CD4-positive, alpha-beta memory T cell (primary cell): ENCODE measurements at regions not wholly inside any gene's neighbourhood (a gene's known extent, or its start where the extent isn't known, plus 50 kb on each side); places are given as distances from the start of the nearest gene placed in this dataset.

Source experiments
- CTCF ChIA-PET: fragments of 350-600 bp; sonication (Branson Sonifier 250); formaldehyde crosslinking; loops from one replicate; lab custom pipeline; 2021; ENCODE audit warnings: inconsistent platforms; ENCODE audit not compliant: partially characterized antibody; lab: Charles Lee
- POLR2A ChIA-PET: fragments of 350-600 bp; sonication (Branson Sonifier 250); formaldehyde crosslinking; loops from one replicate; lab custom pipeline; 2021; ENCODE audit not compliant: partially characterized antibody; lab: Charles Lee
- DNase-seq, 5 donors: peaks; one replicate each; pipeline versions ENCODE4 v3.0.0 to v3.0.0-alpha.2; 2020 to 2022; ENCODE audit warnings: mixed read lengths in 1 of 5
- H3K27ac ChIP-seq: one replicate; pipeline ENCODE4 v1.7.0; 2013; ENCODE audit warnings: low read depth, low read length
- H3K27me3 ChIP-seq: 2 replicates; pipeline ENCODE4 v1.7.0; 2013; ENCODE audit warnings: mild to moderate bottlenecking, low read length, moderate library complexity; ENCODE audit not compliant: insufficient read depth
- H3K36me3 ChIP-seq: 2 replicates; pipeline ENCODE4 v1.7.0; 2013; ENCODE audit warnings: mild to moderate bottlenecking, low read length, moderate library complexity; ENCODE audit not compliant: insufficient read depth
- H3K4me1 ChIP-seq: 2 replicates; pipeline ENCODE4 v1.7.0; 2013; ENCODE audit warnings: mild to moderate bottlenecking, low read length, moderate library complexity; ENCODE audit not compliant: insufficient read depth
- H3K4me3 ChIP-seq, 2 donors: one replicate each; pipeline ENCODE4 v1.7.0; 2013; ENCODE audit warnings: low read length in 2 of 2, mild to moderate bottlenecking in 1 of 2
- H3K9me3 ChIP-seq, 2 donors: one replicate each; pipeline ENCODE4 v1.7.0; 2013; ENCODE audit warnings: low read length in 2 of 2, control low read depth in 1 of 2; ENCODE audit not compliant: control insufficient read depth in 1 of 2
- H3K27ac Mint-ChIP-seq, 7 donors: one replicate each; pipeline ENCODE4 v1.8.0; 2020 to 2021; ENCODE audit warnings: mixed read lengths in 7 of 7, mild to moderate bottlenecking in 6 of 7, inconsistent platforms in 3 of 7, moderate library complexity in 3 of 7
- H3K27me3 Mint-ChIP-seq, 2 donors: one replicate each; pipeline ENCODE4 v1.8.0; 2020 to 2021; ENCODE audit warnings: mixed read lengths in 2 of 2
- H3K36me3 Mint-ChIP-seq, 2 donors: one replicate each; pipeline ENCODE4 v1.8.0; 2020 to 2021; ENCODE audit warnings: mixed read lengths in 2 of 2, inconsistent platforms in 1 of 2, mild to moderate bottlenecking in 1 of 2
- H3K4me1 Mint-ChIP-seq, 4 donors: one replicate each; pipeline ENCODE4 v1.8.0; 2020 to 2021; ENCODE audit warnings: mixed read lengths in 4 of 4, mild to moderate bottlenecking in 1 of 4
- H3K4me3 Mint-ChIP-seq, 8 donors: one replicate each; pipeline ENCODE4 v1.8.0; 2020 to 2021; ENCODE audit warnings: mixed read lengths in 8 of 8, mild to moderate bottlenecking in 7 of 8, moderate library complexity in 6 of 8, inconsistent platforms in 3 of 8
- H3K9me3 Mint-ChIP-seq, 8 donors: one replicate each; pipeline ENCODE4 v1.8.0; 2020 to 2021; ENCODE audit warnings: mixed read lengths in 8 of 8, mild to moderate bottlenecking in 5 of 8, inconsistent platforms in 3 of 8, moderate library complexity in 1 of 8
- intact Hi-C: fragments of 100-400 bp; cut with micrococcal nuclease; formaldehyde crosslinking; loops from one replicate; pipeline ENCODE4 v1.15.1; 2023

- Mint-ChIP-seq H3K4me3 (peak overlapping the region; percentile 76 to 92 (median 86)), H3K27ac (peak overlapping the region; percentile 90 to 99 (median 99)), H3K36me3 (peaks cover 0 to 11% of the 10 kb centered on the region in 2 donors), H3K4me1 (peaks cover 67 to 100% (median 93%) of the 10 kb centered on the region in 4 donors), H3K27me3 (no peaks in the 10 kb centered on the region), H3K9me3 (peaks cover 0 to 5% (median 0%) of the 10 kb centered on the region in 8 donors)
- H3K9me3 ChIP-seq = no peaks in the 10 kb centered on the region
- H3K27ac ChIP-seq = peak overlapping the region; percentile 90
- POLR2A ChIA-PET = interaction anchor here (1.0 to 97.0 kb wide), 18 partner anchors 9 to 1319 kb away, joined by 3 to 6031 read pairs (median 8); partner anchors contain the start of genes TMC8 and TNRC6C
- H3K27me3 ChIP-seq = no peaks in the 10 kb centered on the region
- H3K4me1 ChIP-seq = peaks cover 100% of the 10 kb centered on the region
- intact Hi-C loops = loop anchor here (2.0 to 5.0 kb wide), 2 partner anchors 58 to 68 kb away; no protein-coding TSS in a partner anchor
- peak in 1 of 5 donors; percentile 66 for DNase-seq
- H3K36me3 ChIP-seq = no peaks in the 10 kb centered on the region
- CTCF ChIA-PET = interaction anchor here (0.9 to 4.3 kb wide), 26 partner anchors 8 to 217 kb away, joined by 3 to 74 read pairs (median 6); no protein-coding TSS in a partner anchor
- peak overlapping the region in 1 of 2 donors; percentile 38 for H3K4me3 ChIP-seq
These were observed 299.8 kb downstream of the SEC14L1 start for GRCh38 chr17:77440560-77440981.

- no peaks in the 10 kb centered on the region for H3K36me3 ChIP-seq
- H3K9me3 ChIP-seq = no peaks in the 10 kb centered on the region
- POLR2A ChIA-PET = interaction anchor here (0.7 to 97.0 kb wide), 20 partner anchors 10 to 1318 kb away, joined by 3 to 6031 read pairs (median 7); partner anchors contain the start of genes TMC8 and TNRC6C
- no peaks in the 10 kb centered on the region for H3K27me3 ChIP-seq
- peak overlapping the region; percentile 90 for H3K27ac ChIP-seq
- H3K4me1 Mint-ChIP-seq = peaks cover 68 to 100% (median 93%) of the 10 kb centered on the region in 4 donors
- peaks cover 0 to 15% of the 10 kb centered on the region in 2 donors for H3K36me3 Mint-ChIP-seq
- peak; percentile 86 to 91 (median 87) for DNase-seq
- peak overlapping the region; percentile 9 to 38 for H3K4me3 ChIP-seq
- intact Hi-C loops = loop anchor here (1.0 to 5.0 kb wide), 6 partner anchors 10 to 110 kb away; no protein-coding TSS in a partner anchor
- peaks cover 0 to 5% (median 0%) of the 10 kb centered on the region in 8 donors for H3K9me3 Mint-ChIP-seq
- CTCF ChIA-PET = interaction anchor here (0.7 to 4.3 kb wide), 29 partner anchors 8 to 689 kb away, joined by 3 to 74 read pairs (median 6); partner anchors contain the start of gene TMC8
- H3K4me3 Mint-ChIP-seq = peak overlapping the region; percentile 76 to 92 (median 86)
- H3K4me1 ChIP-seq = peaks cover 100% of the 10 kb centered on the region
- H3K27me3 Mint-ChIP-seq = no peaks in the 10 kb centered on the region
- peak overlapping the region; percentile 90 to 99 (median 99) for H3K27ac Mint-ChIP-seq
These were observed 300.6 kb downstream of the SEC14L1 start for GRCh38 chr17:77441130-77441920.

- peak overlapping the region; percentile 64 to 92 (median 86) for H3K4me3 Mint-ChIP-seq
- H3K27ac Mint-ChIP-seq = peak overlapping the region; percentile 90 to 99 (median 99)
- ChIA-PET CTCF (interaction anchor here (0.8 to 4.3 kb wide), 24 partner anchors 7 to 111 kb away, joined by 3 to 74 read pairs (median 6); no protein-coding TSS in a partner anchor), POLR2A (interaction anchor here (1.0 to 97.0 kb wide), 16 partner anchors 10 to 688 kb away, joined by 3 to 6031 read pairs (median 10); partner anchors contain the start of genes TMC8 and TNRC6C)
- H3K36me3 ChIP-seq = no peaks in the 10 kb centered on the region
- intact Hi-C loops = loop anchor here (1.0 to 5.0 kb wide), 6 partner anchors 9 to 111 kb away; no protein-coding TSS in a partner anchor
- H3K9me3 ChIP-seq = no peaks in the 10 kb centered on the region
- H3K4me1 Mint-ChIP-seq = peaks cover 70 to 100% (median 94%) of the 10 kb centered on the region in 4 donors
- peaks cover 0 to 5% (median 0%) of the 10 kb centered on the region in 8 donors for H3K9me3 Mint-ChIP-seq
- no peaks in the 10 kb centered on the region for H3K27me3 Mint-ChIP-seq
- H3K36me3 Mint-ChIP-seq = peaks cover 0 to 15% of the 10 kb centered on the region in 2 donors
- H3K27me3 ChIP-seq = no peaks in the 10 kb centered on the region
- H3K4me1 ChIP-seq = peaks cover 100% of the 10 kb centered on the region
- DNase-seq = peak in 1 of 5 donors; percentile 75
- peak overlapping the region in 1 of 2 donors; percentile 9 for H3K4me3 ChIP-seq
- H3K27ac ChIP-seq = peak overlapping the region; percentile 90
These were observed 301.2 kb downstream of the SEC14L1 start for GRCh38 chr17:77441940-77442339.

DNA sequence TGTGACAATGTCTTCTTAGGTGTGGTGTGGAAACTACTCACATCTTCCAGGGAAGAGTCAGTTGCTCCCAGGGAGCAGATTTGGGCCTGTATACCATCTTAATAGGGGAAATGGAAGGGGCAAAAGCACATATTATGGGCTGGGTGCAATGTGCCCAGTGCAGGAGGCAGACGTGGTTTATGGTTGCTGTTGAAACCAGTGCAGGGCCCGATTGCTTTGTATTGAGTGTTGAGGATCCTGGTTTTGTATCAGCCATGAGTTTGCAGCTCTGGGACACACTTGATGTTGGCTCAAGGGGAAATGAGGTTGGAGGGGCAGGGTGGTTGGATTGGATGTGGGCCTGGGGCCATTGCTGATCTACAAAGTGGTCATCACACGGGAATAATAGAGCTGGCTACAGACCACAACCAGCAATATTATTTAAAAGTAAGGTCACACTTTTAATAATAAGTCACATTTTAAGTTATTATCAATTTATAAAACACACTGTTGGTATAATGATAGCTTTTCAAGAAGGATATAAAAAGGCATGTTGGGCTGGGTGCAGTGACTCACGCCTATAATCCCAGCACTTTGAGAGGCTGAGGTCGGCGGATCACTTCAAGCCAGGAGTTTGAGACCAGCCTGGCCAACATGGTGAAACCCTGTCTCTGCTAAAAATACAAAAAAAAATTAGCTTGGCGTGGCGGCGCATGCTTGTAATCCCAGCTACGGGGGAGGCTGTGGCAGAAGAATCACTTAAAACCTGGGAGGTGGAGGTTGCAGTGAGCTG is 302.4 kb downstream of the SEC14L1 start:
- Histone ChIP-seq H3K27me3 (no peaks in the 10 kb centered on the region), H3K36me3 (no peaks in the 10 kb centered on the region), H3K4me3 (peak overlapping the region in 1 of 2 donors; percentile 14), H3K4me1 (peaks cover 100% of the 10 kb centered on the region), H3K9me3 (no peaks in the 10 kb centered on the region), H3K27ac (peak overlapping the region; percentile 90)
- H3K27me3 Mint-ChIP-seq = no peaks in the 10 kb centered on the region
- H3K27ac Mint-ChIP-seq = peak overlapping the region; percentile 90 to 99 (median 99)
- POLR2A ChIA-PET = interaction anchor here (1.3 to 97.0 kb wide), 8 partner anchors 12 to 515 kb away, joined by 4 to 6031 read pairs (median 46); partner anchors contain the start of gene TNRC6C
- H3K4me1 Mint-ChIP-seq = peaks cover 70 to 100% (median 91%) of the 10 kb centered on the region in 4 donors
- H3K36me3 Mint-ChIP-seq = peaks cover 0 to 15% of the 10 kb centered on the region in 2 donors
- intact Hi-C loops = loop anchor here (5.0 kb wide), 1 partner anchor 71 kb away; no protein-coding TSS in a partner anchor
- CTCF ChIA-PET = interaction anchor here (0.7 to 3.2 kb wide), 11 partner anchors 10 to 67 kb away, joined by 3 to 22 read pairs (median 5); no protein-coding TSS in a partner anchor
- peaks cover 0 to 5% (median 0%) of the 10 kb centered on the region in 8 donors for H3K9me3 Mint-ChIP-seq
- no peak for DNase-seq
- H3K4me3 Mint-ChIP-seq = peak overlapping the region; percentile 58 to 89 (median 79)

- CTCF ChIA-PET = interaction anchor here (0.7 to 3.2 kb wide), 13 partner anchors 10 to 112 kb away, joined by 3 to 22 read pairs (median 6); no protein-coding TSS in a partner anchor
- peaks cover 0 to 16% of the 10 kb centered on the region in 2 donors for H3K36me3 Mint-ChIP-seq
- no peak for DNase-seq
These were observed 303.0 kb downstream of the SEC14L1 start for GRCh38 chr17:77443748-77444260.

DNA sequence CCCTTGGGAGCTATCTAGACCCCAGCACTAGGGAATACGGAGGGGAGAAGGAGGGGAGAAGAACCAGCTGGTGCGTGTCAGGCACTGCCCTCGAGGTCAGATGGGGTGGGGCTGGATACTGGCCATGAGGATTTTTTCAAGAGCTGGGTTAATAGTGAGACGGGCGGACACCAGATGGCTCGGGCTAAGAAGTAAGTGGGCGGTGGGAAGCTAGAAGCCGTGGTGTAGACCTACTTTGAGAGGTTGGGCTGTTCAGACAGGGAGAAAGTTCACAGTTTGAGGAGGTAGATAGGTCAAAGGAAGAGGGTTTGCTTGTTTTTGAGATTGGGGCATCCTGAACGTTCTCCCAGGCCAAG is 303.8 kb downstream of the SEC14L1 start:
- H3K27ac Mint-ChIP-seq = peak overlapping the region; percentile 90 to 99 (median 99)
- peak overlapping the region; percentile 73 to 89 (median 86) for H3K4me3 Mint-ChIP-seq
- CTCF ChIA-PET = interaction anchor here (0.5 to 3.2 kb wide), 16 partner anchors 9 to 115 kb away, joined by 3 to 22 read pairs (median 6); no protein-coding TSS in a partner anchor
- peaks cover 66 to 99% (median 87%) of the 10 kb centered on the region in 4 donors for H3K4me1 Mint-ChIP-seq
- peaks cover 0 to 8% (median 0%) of the 10 kb centered on the region in 8 donors for H3K9me3 Mint-ChIP-seq
- POLR2A ChIA-PET = interaction anchor here (1.0 to 97.0 kb wide), 18 partner anchors 13 to 686 kb away, joined by 3 to 6031 read pairs (median 12); partner anchors contain the start of genes TMC8 and TNRC6C
- no peaks in the 10 kb centered on the region for H3K36me3 ChIP-seq
- DNase-seq = no peak
- no peaks in the 10 kb centered on the region for H3K27me3 ChIP-seq
- H3K4me1 ChIP-seq = peaks cover 100% of the 10 kb centered on the region
- intact Hi-C loops = loop anchor here (5.0 kb wide), 1 partner anchor 72 kb away; no protein-coding TSS in a partner anchor
- peaks cover 0 to 20% of the 10 kb centered on the region in 2 donors for H3K36me3 Mint-ChIP-seq
- peak overlapping the region in 1 of 2 donors; percentile 54 for H3K4me3 ChIP-seq
- peak overlapping the region; percentile 90 for H3K27ac ChIP-seq
- H3K9me3 ChIP-seq = no peaks in the 10 kb centered on the region
- no peaks in the 10 kb centered on the region for H3K27me3 Mint-ChIP-seq

More at GRCh38 chr17:77443748-77444260, 303.0 kb downstream of the SEC14L1 start:
- H3K9me3 ChIP-seq = no peaks in the 10 kb centered on the region
- peak overlapping the region; percentile 90 to 99 (median 99) for H3K27ac Mint-ChIP-seq
- H3K36me3 ChIP-seq = no peaks in the 10 kb centered on the region
- POLR2A ChIA-PET = interaction anchor here (1.9 to 97.0 kb wide), 10 partner anchors 12 to 514 kb away, joined by 11 to 6031 read pairs (median 30); partner anchors contain the start of gene TNRC6C
- peaks cover 0 to 5% (median 0%) of the 10 kb centered on the region in 8 donors for H3K9me3 Mint-ChIP-seq
- intact Hi-C loops = loop anchor here (5.0 kb wide), 1 partner anchor 72 kb away; no protein-coding TSS in a partner anchor
- H3K4me3 Mint-ChIP-seq = peak overlapping the region; percentile 31 to 89 (median 77)
- peaks cover 65 to 99% (median 88%) of the 10 kb centered on the region in 4 donors for H3K4me1 Mint-ChIP-seq
- no peaks in the 10 kb centered on the region for H3K27me3 ChIP-seq
- peak overlapping the region; percentile 5 to 28 for H3K4me3 ChIP-seq
- H3K27me3 Mint-ChIP-seq = no peaks in the 10 kb centered on the region
- peaks cover 100% of the 10 kb centered on the region for H3K4me1 ChIP-seq
- peak overlapping the region; percentile 90 for H3K27ac ChIP-seq
